ENCODE measurements at regions not wholly inside any gene's neighbourhood (a gene's known extent, or its start where the extent isn't known, plus 50 kb on each side); places are given as distances from the start of the nearest gene placed in this dataset.

DNA sequence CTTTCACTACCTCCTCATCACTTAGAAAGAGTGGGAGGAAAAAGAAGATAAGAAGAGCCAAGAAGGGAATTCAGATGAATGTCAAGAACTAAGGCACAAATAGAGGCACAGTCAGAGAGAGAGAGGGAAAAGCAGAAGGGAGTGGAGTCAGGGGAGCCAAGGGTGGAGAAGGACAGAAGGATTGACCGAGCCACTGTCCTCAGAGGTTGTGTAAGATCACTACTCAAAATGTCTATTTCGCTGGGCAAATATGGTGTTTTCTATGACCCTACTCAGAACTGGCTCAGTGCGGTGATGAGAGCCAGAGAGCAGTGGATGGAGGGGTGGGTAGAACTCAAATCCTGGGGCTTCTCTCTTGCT, 139.2 kb upstream of the HS3ST2 start:
- ChIA-PET CTCF (ENCODE audit: unreplicated experiment) (no interaction called here), POLR2A (interaction anchor here (0.6 kb wide), 1 partner anchor 1331 kb away, joined by 3 read pairs; no protein-coding TSS in a partner anchor)
- no peak for DNase-seq (ENCODE audit: low spot score)
- intact Hi-C loops (cut with micrococcal nuclease; ENCODE audit: unreplicated experiment) = no loop called here
- H3K27ac ChIP-seq (ENCODE audit: low read depth, low read length, poor library complexity, severe bottlenecking) = no peak overlapping the region
- no peak overlapping the region for H3K4me2 ChIP-seq (ENCODE audit: low read length)
- no peaks in the 10 kb centered on the region for H3K9me2 ChIP-seq (ENCODE audit: insufficient read depth, low read length)
- H3K36me3 ChIP-seq (ENCODE audit: insufficient read depth, low read length) = no peaks in the 10 kb centered on the region
- no peak overlapping the region for H3K4me3 ChIP-seq (ENCODE audit: low read depth, low read length, poor library complexity, severe bottlenecking)
- no peaks in the 10 kb centered on the region for H3K9me3 ChIP-seq (ENCODE audit: low read length)
- H4K20me1 ChIP-seq (ENCODE audit: insufficient read depth, low read length) = no peaks in the 10 kb centered on the region
- H2AFZ ChIP-seq (ENCODE audit: low read length) = no peak overlapping the region
- TF ChIP-seq EZH2phosphoT487 (IDR thresholded peaks at IDR 0.05; ENCODE audit: borderline replicate concordance, low read depth, low read length) = no peak
- TF ChIP-seq, protein P1, sequence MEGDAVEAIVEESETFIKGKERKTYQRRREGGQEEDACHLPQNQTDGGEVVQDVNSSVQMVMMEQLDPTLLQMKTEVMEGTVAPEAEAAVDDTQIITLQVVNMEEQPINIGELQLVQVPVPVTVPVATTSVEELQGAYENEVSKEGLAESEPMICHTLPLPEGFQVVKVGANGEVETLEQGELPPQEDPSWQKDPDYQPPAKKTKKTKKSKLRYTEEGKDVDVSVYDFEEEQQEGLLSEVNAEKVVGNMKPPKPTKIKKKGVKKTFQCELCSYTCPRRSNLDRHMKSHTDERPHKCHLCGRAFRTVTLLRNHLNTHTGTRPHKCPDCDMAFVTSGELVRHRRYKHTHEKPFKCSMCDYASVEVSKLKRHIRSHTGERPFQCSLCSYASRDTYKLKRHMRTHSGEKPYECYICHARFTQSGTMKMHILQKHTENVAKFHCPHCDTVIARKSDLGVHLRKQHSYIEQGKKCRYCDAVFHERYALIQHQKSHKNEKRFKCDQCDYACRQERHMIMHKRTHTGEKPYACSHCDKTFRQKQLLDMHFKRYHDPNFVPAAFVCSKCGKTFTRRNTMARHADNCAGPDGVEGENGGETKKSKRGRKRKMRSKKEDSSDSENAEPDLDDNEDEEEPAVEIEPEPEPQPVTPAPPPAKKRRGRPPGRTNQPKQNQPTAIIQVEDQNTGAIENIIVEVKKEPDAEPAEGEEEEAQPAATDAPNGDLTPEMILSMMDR (conservative IDR thresholded peaks at IDR 0.05; ENCODE audit: low read length) = no peak
- no peaks in the 10 kb centered on the region for H3K79me2 ChIP-seq (ENCODE audit: insufficient read depth, low read depth, low read length)
- H3K4me1 ChIP-seq (ENCODE audit: insufficient read depth, low read length, poor library complexity, severe bottlenecking) = peaks cover 9% of the 10 kb centered on the region
- no TSS peak for BruUV-seq (replicated peaks)

DNA sequence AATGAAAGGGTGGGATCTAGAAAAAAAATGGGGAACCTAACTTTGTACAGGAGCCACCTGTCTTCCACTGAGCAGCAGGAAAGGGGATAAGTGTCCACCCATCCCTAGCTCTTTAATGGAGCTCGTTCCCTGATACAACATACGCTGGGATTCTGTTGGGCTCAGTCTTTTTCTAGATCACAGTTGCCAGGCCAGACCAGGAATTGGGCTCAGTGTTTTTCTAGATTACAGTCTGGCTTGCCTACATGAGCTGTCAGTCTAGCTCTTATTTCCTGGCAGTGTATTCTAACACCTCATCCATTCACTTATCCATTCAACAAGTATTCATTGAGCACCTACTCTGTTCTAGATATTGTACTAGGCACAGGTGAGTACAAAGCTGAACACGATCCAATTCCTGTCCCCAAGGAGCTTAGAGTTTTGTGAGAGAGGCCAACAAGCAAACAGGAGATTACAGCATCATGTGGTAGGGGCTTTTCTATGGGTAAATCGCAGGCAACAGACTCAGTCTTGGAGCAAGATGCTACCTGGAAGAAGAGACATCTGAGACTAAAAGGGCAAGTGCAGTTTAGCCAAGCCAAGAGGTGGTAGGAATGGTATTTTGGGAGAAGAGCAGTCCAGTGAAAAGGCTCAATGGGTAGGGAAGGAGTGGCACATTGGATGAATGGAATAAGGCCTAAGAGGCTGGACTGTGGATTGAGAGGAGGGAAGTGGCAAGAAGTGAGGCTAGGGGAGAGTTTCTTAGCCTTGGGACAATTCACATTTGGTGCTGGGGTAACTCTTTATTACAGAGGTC, 138.0 kb upstream of the HS3ST2 start:
- Histone ChIP-seq H3K79me2 (ENCODE audit: insufficient read depth, low read depth, low read length) (no peaks in the 10 kb centered on the region), H3K4me1 (ENCODE audit: insufficient read depth, low read length, poor library complexity, severe bottlenecking) (peaks cover under 1% of the 10 kb centered on the region), H3K36me3 (ENCODE audit: insufficient read depth, low read length) (no peaks in the 10 kb centered on the region), H3K4me2 (ENCODE audit: low read length) (no peak overlapping the region), H3K4me3 (ENCODE audit: low read depth, low read length, poor library complexity, severe bottlenecking) (no peak overlapping the region), H2AFZ (ENCODE audit: low read length) (no peak overlapping the region), H3K9me2 (ENCODE audit: insufficient read depth, low read length) (no peaks in the 10 kb centered on the region), H4K20me1 (ENCODE audit: insufficient read depth, low read length) (no peaks in the 10 kb centered on the region), H3K27ac (ENCODE audit: low read depth, low read length, poor library complexity, severe bottlenecking) (no peak overlapping the region), H3K9me3 (ENCODE audit: low read length) (no peaks in the 10 kb centered on the region)
- ChIA-PET POLR2A (interaction anchor here (0.6 kb wide), 1 partner anchor 1734 kb away, joined by 3 read pairs; no protein-coding TSS in a partner anchor), CTCF (ENCODE audit: unreplicated experiment) (no interaction called here)
- no TSS peak for BruUV-seq (replicated peaks)
- TF ChIP-seq, protein P1 (conservative IDR thresholded peaks at IDR 0.05; ENCODE audit: low read length) = no peak
- TF ChIP-seq EZH2phosphoT487 (IDR thresholded peaks at IDR 0.05; ENCODE audit: borderline replicate concordance, low read depth, low read length) = no peak
- intact Hi-C loops (cut with micrococcal nuclease; ENCODE audit: unreplicated experiment) = no loop called here
- DNase-seq (ENCODE audit: low spot score) = no peak

Measured in OCI-LY7 (cell line).